SK-N-SH (cell line): ENCODE measurements at regions not wholly inside any gene's neighbourhood (a gene's known extent, or its start where the extent isn't known, plus 50 kb on each side); places are given as distances from the start of the nearest gene placed in this dataset.

Source experiments
- CTCF ChIA-PET: fragments of 300-600, 350-600 bp; formaldehyde crosslinking; extraction: SDS; loops from one replicate; lab custom pipeline; 2021; lab: Yijun Ruan, JAX
- POLR2A ChIA-PET: fragments of 350-600 bp; sonication (Branson Sonifier 250); formaldehyde crosslinking; extraction: SDS; loops from one replicate; lab custom pipeline; 2020; ENCODE audit warnings: antibody characterized with exemption, inconsistent platforms; lab: Yijun Ruan, JAX
- DNase-seq: peaks from one replicate; pipeline ENCODE4 v3.0.0; 2012
- H2AFZ ChIP-seq: fragments of 200-600 bp; sonication (generic); 2 replicates; pipeline ENCODE4 v1.8.1; 2016; ENCODE audit warnings: antibody characterized with exemption, mild to moderate bottlenecking, low read depth
- H3F3A ChIP-seq: fragments of 200-600 bp; sonication (generic); replicated peaks from 2 replicates; pipeline ENCODE3; 2016; ENCODE audit warnings: antibody characterized with exemption, mild to moderate bottlenecking; ENCODE audit not compliant: insufficient read depth
- H3K27ac ChIP-seq, 2 experiments: fragments of 200-500 bp in 1 of 2; fragments of 200-600 bp in 1 of 2; sonication (Bioruptor generic) in 1 of 2; sonication (generic), shearing (Covaris generic) in 1 of 2; 2 replicates each; pipeline versions ENCODE4 v1.5.1 to v1.6.1; 2014 to 2016; ENCODE audit warnings: low read depth in 2 of 2, inconsistent platforms in 1 of 2, low read length in 1 of 2, mild to moderate bottlenecking in 1 of 2, mixed read lengths in 1 of 2
- H3K27me3 ChIP-seq: fragments of 200-600 bp; sonication (generic), shearing (Covaris generic); 2 replicates; pipeline ENCODE4 v1.6.1; 2016; ENCODE audit warnings: mixed run types; ENCODE audit not compliant: insufficient read depth
- H3K36me3 ChIP-seq, 2 experiments: fragments of 200-500 bp in 1 of 2; fragments of 200-600 bp in 1 of 2; sonication (Bioruptor generic) in 1 of 2; sonication (generic) in 1 of 2; replicated peaks in 1 of 2; 2 replicates each; pipeline versions ENCODE3 to v1.5.1; 2014 to 2016; ENCODE audit warnings: low read length in 1 of 2, mild to moderate bottlenecking in 1 of 2; ENCODE audit not compliant: insufficient read depth in 2 of 2, control insufficient read depth in 1 of 2
- H3K4me1 ChIP-seq, 2 experiments: fragments of 200-500 bp in 1 of 2; fragments of 200-600 bp in 1 of 2; sonication (Bioruptor generic) in 1 of 2; sonication (generic), shearing (Covaris generic) in 1 of 2; 2 replicates each; pipeline versions ENCODE4 v1.5.1 to v1.6.1; 2014 to 2016; ENCODE audit warnings: low read depth in 1 of 2, low read length in 1 of 2, mixed run types in 1 of 2; ENCODE audit not compliant: insufficient read depth in 2 of 2, control insufficient read depth in 1 of 2
- H3K4me2 ChIP-seq: fragments of 200-600 bp; sonication (generic), shearing (Covaris generic); 2 replicates; pipeline ENCODE4 v1.6.1; 2017; ENCODE audit warnings: mixed run types
- H3K4me3 ChIP-seq, 2 experiments: fragments of 200-500 bp in 1 of 2; fragments of 200-600 bp in 1 of 2; sonication (Bioruptor generic) in 1 of 2; sonication (generic), shearing (Covaris generic) in 1 of 2; 2 replicates each; pipeline versions ENCODE4 v1.5.1 to v1.8.1; 2014 to 2016; ENCODE audit warnings: low read depth in 2 of 2, inconsistent platforms in 1 of 2, low read length in 1 of 2, mild to moderate bottlenecking in 1 of 2, mixed read lengths in 1 of 2, moderate library complexity in 1 of 2
- H3K79me2 ChIP-seq: fragments of 200-600 bp; sonication (generic); 2 replicates; pipeline ENCODE4 v1.8.1; 2017; ENCODE audit warnings: mild to moderate bottlenecking; ENCODE audit not compliant: insufficient read depth
- H3K9ac ChIP-seq: fragments of 200-600 bp; sonication (generic); 2 replicates; pipeline ENCODE4 v1.6.1; 2017; ENCODE audit warnings: mixed run types
- H3K9me2 ChIP-seq: fragments of 200-600 bp; sonication (generic); 2 replicates; pipeline ENCODE4 v1.6.1; 2017; ENCODE audit warnings: mixed run types
- H3K9me3 ChIP-seq: fragments of 200-600 bp; sonication (generic); 2 replicates; pipeline ENCODE4 v1.6.1; 2017; ENCODE audit warnings: mixed run types, mild to moderate bottlenecking, moderate library complexity
- H4K20me1 ChIP-seq: fragments of 200-600 bp; sonication (generic); 2 replicates; pipeline ENCODE4 v1.6.1; 2017; ENCODE audit warnings: mild to moderate bottlenecking, mixed run types; ENCODE audit not compliant: insufficient read depth
- CHD2 ChIP-seq: fragments of 150-350 bp; IDR thresholded peaks from 2 replicates; pipeline ENCODE4 v1.6.1; 2018; ENCODE audit warnings: low read length; ENCODE audit not compliant: partially characterized antibody
- ELF1 ChIP-seq: IDR thresholded peaks from 2 replicates; pipeline ENCODE4 v1.4.0; 2012
- FOSL2 ChIP-seq: IDR thresholded peaks from 2 replicates; pipeline ENCODE4 v1.4.0; 2012; ENCODE audit warnings: low read depth, mild to moderate bottlenecking, moderate library complexity, borderline replicate concordance
- GABPA ChIP-seq: IDR thresholded peaks from 2 replicates; pipeline ENCODE4 v1.4.0; 2012; ENCODE audit warnings: low read depth, mild to moderate bottlenecking
- GATA2 ChIP-seq: sonication (generic); formaldehyde crosslinking; IDR thresholded peaks from 2 replicates; pipeline ENCODE4 v1.5.0; 2020; ENCODE audit warnings: mild to moderate bottlenecking, missing genetic modification reagents
- JUND ChIP-seq: IDR thresholded peaks from 2 replicates; pipeline ENCODE4 v1.4.0; 2012
- MXI1 ChIP-seq: IDR thresholded peaks from 2 replicates; pipeline ENCODE4 v1.6.1; 2012; ENCODE audit warnings: mild to moderate bottlenecking, low read depth, low read length, improper control_type of control experiment
- NFIC ChIP-seq: IDR thresholded peaks from 2 replicates; pipeline ENCODE4 v1.4.0; 2012; ENCODE audit warnings: borderline replicate concordance
- POLR2AphosphoS5 ChIP-seq: IDR thresholded peaks from 2 replicates; pipeline ENCODE4 v1.6.1; 2012; ENCODE audit warnings: low read depth, low read length
- RCOR1 ChIP-seq: fragments of 150-350 bp; IDR thresholded peaks from 2 replicates; pipeline ENCODE4 v1.6.1; 2017; ENCODE audit warnings: antibody characterized with exemption, low read length
- RFX5 ChIP-seq: IDR thresholded peaks from 2 replicates; pipeline ENCODE4 v1.6.1; 2012; ENCODE audit warnings: mild to moderate bottlenecking, improper control_type of control experiment, low read length
- RXRA ChIP-seq: IDR thresholded peaks from 2 replicates; pipeline ENCODE4 v1.4.0; 2012; ENCODE audit warnings: low read depth, mild to moderate bottlenecking, borderline replicate concordance
- SMC3 ChIP-seq: IDR thresholded peaks from 2 replicates; pipeline ENCODE4 v1.6.1; 2012; ENCODE audit warnings: low read depth, low read length, improper control_type of control experiment
- YY1 ChIP-seq: IDR thresholded peaks from 2 replicates; pipeline ENCODE4 v1.4.0; 2012; ENCODE audit warnings: low read depth, mild to moderate bottlenecking
- WGBS: methylation state at CpG from one replicate; pipeline ENCODE4 v1.1.6; 2017; ENCODE audit warnings: low lambda C conversion rate; 5-methylcytosine and 5-hydroxymethylcytosine counted together
- TF ChIP-seq, protein P1 (sequence below): IDR thresholded peaks from 2 replicates; pipeline ENCODE4 v1.4.0; 2012; ENCODE audit warnings: low read depth, borderline replicate concordance
- TF ChIP-seq, protein P2 (sequence below): IDR thresholded peaks from 2 replicates; pipeline ENCODE4 v1.4.0; 2012; ENCODE audit warnings: low read depth
- TF ChIP-seq, protein P3 (sequence below): IDR thresholded peaks from 2 replicates; pipeline ENCODE4; 2012
- TF ChIP-seq, protein P4 (sequence below): IDR thresholded peaks from 2 replicates; pipeline ENCODE4 v1.4.0; 2012; ENCODE audit warnings: low read depth, borderline replicate concordance
- TF ChIP-seq, protein P5 (sequence below): IDR thresholded peaks from 2 replicates; pipeline ENCODE4 v1.6.1; 2012; ENCODE audit warnings: mild to moderate bottlenecking, low read depth, low read length, moderate library complexity
- TF ChIP-seq, protein P6 (sequence below): fragments of 200-600 bp; sonication (generic); IDR thresholded peaks from 2 replicates; pipeline ENCODE4 v1.6.1; 2017; ENCODE audit warnings: antibody characterized with exemption, mild to moderate bottlenecking, moderate library complexity

DNA sequence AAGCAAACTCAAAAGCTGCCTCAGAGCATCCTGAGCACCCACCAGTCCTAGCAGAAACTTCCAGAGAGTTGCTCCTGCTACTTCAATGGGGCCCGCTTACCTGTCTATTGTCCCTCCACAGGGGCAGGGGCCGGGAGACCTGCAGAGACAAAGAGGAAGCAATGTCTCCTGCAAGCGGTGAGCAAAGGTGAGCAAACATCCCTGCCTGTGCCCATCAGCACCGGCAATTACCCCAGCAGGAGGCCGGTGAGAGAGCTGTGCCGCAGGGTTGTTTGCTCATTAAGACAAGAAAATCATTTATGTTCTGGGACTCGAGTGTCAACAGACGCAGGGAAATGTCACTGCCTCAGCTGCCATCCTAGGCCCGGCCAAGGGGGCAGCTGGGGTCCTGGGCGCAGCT lies 53.8 kb upstream of the TARDBP start:
- Histone ChIP-seq H3F3A (no peaks in the 10 kb centered on the region), H3K4me1 (peaks cover 0 to 14% of the 10 kb centered on the region in 2 experiments; a peak in 1 of 4 replicates), H3K79me2 (no peaks in the 10 kb centered on the region), H3K27me3 (no peaks in the 10 kb centered on the region), H4K20me1 (no peaks in the 10 kb centered on the region), H3K4me2 (no peak overlapping the region), H3K36me3 (no peaks in the 10 kb centered on the region), H3K9me2 (no peaks in the 10 kb centered on the region), H3K4me3 (no peak overlapping the region), H3K27ac (no peak overlapping the region), H3K9me3 (no peaks in the 10 kb centered on the region), H3K9ac (no peak overlapping the region), H2AFZ (no peak overlapping the region)
- ChIA-PET POLR2A (interaction anchor here (1.0 kb wide), 1 partner anchor 12 kb away, joined by 3 read pairs; no protein-coding TSS in a partner anchor), CTCF (interaction anchor here (2.0 kb wide), 1 partner anchor 15 kb away, joined by 6 read pairs; no protein-coding TSS in a partner anchor)
- TF ChIP-seq RXRA (no peak), FOSL2 (no peak), GATA2 (CRISPR knock-in tag) (no peak), JUND (no peak), YY1 (no peak), POLR2AphosphoS5 (no peak), NFIC (no peak), CHD2 (no peak), ELF1 (no peak), GABPA (no peak), RFX5 (no peak), MXI1 (no peak), SMC3 (no peak), RCOR1 (no peak)
- TF ChIP-seq, protein P1, sequence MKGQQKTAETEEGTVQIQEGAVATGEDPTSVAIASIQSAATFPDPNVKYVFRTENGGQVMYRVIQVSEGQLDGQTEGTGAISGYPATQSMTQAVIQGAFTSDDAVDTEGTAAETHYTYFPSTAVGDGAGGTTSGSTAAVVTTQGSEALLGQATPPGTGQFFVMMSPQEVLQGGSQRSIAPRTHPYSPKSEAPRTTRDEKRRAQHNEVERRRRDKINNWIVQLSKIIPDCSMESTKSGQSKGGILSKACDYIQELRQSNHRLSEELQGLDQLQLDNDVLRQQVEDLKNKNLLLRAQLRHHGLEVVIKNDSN = no peak
- TF ChIP-seq, protein P2, sequence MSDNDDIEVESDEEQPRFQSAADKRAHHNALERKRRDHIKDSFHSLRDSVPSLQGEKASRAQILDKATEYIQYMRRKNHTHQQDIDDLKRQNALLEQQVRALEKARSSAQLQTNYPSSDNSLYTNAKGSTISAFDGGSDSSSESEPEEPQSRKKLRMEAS = no peak
- TF ChIP-seq, protein P3, sequence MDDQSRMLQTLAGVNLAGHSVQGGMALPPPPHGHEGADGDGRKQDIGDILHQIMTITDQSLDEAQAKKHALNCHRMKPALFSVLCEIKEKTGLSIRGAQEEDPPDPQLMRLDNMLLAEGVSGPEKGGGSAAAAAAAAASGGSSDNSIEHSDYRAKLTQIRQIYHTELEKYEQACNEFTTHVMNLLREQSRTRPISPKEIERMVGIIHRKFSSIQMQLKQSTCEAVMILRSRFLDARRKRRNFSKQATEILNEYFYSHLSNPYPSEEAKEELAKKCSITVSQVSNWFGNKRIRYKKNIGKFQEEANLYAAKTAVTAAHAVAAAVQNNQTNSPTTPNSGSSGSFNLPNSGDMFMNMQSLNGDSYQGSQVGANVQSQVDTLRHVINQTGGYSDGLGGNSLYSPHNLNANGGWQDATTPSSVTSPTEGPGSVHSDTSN = no peak
- TF ChIP-seq, protein P4, sequence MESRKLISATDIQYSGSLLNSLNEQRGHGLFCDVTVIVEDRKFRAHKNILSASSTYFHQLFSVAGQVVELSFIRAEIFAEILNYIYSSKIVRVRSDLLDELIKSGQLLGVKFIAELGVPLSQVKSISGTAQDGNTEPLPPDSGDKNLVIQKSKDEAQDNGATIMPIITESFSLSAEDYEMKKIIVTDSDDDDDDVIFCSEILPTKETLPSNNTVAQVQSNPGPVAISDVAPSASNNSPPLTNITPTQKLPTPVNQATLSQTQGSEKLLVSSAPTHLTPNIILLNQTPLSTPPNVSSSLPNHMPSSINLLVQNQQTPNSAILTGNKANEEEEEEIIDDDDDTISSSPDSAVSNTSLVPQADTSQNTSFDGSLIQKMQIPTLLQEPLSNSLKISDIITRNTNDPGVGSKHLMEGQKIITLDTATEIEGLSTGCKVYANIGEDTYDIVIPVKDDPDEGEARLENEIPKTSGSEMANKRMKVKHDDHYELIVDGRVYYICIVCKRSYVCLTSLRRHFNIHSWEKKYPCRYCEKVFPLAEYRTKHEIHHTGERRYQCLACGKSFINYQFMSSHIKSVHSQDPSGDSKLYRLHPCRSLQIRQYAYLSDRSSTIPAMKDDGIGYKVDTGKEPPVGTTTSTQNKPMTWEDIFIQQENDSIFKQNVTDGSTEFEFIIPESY = no peak
- TF ChIP-seq, protein P5, sequence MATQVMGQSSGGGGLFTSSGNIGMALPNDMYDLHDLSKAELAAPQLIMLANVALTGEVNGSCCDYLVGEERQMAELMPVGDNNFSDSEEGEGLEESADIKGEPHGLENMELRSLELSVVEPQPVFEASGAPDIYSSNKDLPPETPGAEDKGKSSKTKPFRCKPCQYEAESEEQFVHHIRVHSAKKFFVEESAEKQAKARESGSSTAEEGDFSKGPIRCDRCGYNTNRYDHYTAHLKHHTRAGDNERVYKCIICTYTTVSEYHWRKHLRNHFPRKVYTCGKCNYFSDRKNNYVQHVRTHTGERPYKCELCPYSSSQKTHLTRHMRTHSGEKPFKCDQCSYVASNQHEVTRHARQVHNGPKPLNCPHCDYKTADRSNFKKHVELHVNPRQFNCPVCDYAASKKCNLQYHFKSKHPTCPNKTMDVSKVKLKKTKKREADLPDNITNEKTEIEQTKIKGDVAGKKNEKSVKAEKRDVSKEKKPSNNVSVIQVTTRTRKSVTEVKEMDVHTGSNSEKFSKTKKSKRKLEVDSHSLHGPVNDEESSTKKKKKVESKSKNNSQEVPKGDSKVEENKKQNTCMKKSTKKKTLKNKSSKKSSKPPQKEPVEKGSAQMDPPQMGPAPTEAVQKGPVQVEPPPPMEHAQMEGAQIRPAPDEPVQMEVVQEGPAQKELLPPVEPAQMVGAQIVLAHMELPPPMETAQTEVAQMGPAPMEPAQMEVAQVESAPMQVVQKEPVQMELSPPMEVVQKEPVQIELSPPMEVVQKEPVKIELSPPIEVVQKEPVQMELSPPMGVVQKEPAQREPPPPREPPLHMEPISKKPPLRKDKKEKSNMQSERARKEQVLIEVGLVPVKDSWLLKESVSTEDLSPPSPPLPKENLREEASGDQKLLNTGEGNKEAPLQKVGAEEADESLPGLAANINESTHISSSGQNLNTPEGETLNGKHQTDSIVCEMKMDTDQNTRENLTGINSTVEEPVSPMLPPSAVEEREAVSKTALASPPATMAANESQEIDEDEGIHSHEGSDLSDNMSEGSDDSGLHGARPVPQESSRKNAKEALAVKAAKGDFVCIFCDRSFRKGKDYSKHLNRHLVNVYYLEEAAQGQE = no peak
- TF ChIP-seq, protein P6, sequence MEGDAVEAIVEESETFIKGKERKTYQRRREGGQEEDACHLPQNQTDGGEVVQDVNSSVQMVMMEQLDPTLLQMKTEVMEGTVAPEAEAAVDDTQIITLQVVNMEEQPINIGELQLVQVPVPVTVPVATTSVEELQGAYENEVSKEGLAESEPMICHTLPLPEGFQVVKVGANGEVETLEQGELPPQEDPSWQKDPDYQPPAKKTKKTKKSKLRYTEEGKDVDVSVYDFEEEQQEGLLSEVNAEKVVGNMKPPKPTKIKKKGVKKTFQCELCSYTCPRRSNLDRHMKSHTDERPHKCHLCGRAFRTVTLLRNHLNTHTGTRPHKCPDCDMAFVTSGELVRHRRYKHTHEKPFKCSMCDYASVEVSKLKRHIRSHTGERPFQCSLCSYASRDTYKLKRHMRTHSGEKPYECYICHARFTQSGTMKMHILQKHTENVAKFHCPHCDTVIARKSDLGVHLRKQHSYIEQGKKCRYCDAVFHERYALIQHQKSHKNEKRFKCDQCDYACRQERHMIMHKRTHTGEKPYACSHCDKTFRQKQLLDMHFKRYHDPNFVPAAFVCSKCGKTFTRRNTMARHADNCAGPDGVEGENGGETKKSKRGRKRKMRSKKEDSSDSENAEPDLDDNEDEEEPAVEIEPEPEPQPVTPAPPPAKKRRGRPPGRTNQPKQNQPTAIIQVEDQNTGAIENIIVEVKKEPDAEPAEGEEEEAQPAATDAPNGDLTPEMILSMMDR = no peak
- WGBS = 84% methylated on average over 9 of the region's 10 CpGs
- DNase-seq = no peak
